Inferior parietal cortex (tissue), 1 donor: ENCODE measurements at regions not wholly inside any gene's neighbourhood (a gene's known extent, or its start where the extent isn't known, plus 50 kb on each side); places are given as distances from the start of the nearest gene placed in this dataset.

Experiments used
- DNase-seq: peaks from one replicate; pipeline ENCODE4 v3.0.0-alpha.2; 2016; ENCODE audit errors: extremely low spot score

DNA sequence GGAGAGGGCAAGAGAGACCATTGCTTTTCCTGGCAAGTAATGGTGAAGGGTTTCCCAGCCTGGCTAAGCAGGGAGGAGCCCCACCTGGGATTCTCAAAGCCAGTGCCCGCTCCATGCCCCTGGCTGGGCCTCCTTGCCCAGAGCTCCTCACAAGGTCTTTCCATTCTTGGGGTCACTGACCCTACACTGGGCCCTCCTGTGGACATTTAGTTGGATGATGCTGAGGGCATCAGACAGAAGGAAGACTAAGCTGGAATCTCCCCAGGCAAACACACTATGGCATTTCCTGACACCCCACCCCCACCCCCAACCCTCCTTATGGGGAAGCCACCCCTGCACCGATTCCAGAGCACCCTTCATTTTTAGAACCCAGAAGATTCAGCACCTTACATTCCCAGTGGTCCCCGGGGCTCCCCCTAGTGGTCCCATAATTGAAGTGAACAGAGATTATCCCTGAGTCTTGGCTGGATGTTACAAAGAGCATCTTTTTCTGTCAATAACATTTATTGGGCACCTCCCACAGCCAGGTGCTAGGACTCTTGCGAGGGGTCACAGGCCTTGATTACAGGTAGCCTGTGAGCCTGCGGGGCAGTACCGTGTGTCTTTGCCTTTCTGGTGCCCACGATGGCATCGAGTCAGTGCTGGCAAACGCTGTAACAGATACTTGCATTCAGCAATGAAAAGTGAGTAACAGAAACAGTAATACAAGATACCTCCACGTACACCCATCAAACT, 548.5 kb downstream of the BUD13 start:
- peak; percentile 79 for DNase-seq

DNA sequence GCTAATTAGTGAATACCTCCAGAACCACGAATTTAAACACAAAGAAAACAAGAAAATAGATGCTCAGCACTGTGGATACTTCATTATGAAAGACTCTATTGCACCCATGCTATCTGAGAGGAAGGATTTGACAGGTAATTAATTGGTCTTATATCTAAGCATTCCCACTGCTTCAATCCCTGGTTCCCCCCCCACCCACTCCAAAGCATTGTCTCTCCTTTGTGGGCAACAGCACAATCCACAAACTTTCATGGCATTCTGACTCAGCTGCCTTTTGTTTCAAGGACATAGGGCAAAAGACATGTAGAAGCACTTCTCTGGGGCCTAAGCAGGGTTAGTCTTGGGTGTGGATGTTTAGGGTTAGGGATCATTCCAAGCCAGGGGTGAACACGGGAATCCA, 551.4 kb downstream of the BUD13 start:
- no peak for DNase-seq

DNA sequence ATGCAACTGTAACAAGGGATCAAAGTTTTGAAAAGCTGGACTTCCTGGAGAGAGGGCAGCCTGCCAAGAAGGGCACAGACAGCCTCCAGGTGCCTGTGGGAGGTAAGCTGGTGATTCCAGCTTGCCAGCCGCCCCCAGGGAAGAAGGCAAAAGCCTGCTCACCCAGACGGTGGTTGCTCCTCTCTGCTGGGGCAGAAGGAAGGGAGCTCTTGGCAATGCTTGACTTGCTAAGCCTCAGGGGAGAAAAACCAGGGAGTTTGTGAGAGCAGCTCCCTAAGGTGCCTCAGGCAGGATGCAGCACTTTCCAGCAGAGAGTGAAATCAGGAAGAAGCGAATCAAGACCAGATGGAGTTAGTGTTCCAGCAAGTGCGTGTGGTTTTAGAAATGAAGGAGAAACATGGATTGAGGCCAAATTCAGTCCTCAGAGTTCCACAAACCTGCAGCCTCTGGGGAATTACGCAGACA, 553.6 kb downstream of the BUD13 start:
- peak; percentile 20 for DNase-seq

DNA sequence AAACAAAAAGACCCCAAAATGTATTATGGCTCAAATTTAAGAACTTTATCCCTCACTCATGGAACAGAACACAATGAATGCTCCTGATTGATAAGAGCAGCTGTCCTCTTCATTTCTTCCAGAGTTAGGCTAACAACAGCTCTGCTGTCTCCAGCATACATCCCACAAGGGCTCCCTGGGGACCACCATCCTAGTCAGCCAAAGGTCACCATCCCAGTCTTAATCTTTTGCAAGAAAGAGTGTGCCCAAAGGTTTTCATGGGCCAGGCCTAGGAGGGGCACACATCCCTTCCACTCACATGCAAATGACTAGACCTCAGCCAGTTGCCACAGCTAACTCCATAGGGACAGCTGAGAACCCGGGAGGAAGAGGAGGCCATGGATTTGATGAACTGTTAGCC, 555.3 kb downstream of the BUD13 start:
- DNase-seq = no peak

DNA sequence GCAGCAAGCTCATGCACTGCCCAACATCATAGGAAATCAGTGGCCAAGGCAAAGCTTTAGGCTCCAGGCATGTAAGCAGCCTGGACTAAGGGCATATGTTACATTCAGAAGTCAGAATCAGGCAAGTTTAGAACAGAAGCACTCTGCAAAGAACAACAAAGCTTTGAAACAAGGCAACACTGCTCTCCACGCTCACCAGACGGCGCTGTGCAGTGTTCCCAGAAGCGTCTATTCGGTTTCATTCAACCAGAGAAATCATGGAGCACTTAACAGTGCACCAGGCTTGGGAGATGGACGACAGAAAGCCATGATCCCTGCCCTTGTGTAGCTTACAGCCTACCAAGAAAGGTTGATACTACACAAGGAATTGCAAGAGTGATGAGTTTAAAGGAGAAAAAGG, 555.8 kb downstream of the BUD13 start:
- peak; percentile 48 for DNase-seq

DNA sequence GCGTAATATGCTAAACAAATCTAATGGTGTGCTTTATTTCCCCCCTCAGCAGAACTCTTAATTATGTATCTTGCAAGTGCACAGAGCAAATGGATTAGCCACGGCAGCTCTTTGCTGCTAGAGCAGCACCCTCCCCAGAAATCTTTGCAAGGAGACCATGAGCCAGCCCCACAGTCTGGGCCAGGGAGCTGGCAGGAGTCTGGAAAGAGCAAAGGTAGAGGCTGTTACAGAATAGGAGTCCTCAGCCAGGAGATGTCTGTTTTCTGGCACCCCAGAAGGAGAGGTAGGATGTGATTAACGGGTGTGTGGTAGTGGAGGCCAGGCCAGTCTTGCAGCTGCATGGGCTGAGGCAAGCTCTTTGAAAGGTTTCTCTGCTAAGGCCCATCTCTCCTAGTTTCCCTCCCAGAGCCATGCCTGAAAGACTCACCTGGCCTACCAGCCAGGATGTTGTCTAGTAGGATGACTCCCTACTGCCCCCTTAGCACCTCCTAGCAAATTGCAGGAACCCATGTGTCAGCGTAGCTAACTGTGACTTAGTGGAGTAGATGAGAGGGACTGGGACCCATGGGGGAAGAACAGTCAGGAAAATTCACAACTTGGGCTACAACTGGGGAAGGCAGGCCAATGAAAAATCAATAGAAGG, 557.2 kb downstream of the BUD13 start:
- DNase-seq = no peak

DNA sequence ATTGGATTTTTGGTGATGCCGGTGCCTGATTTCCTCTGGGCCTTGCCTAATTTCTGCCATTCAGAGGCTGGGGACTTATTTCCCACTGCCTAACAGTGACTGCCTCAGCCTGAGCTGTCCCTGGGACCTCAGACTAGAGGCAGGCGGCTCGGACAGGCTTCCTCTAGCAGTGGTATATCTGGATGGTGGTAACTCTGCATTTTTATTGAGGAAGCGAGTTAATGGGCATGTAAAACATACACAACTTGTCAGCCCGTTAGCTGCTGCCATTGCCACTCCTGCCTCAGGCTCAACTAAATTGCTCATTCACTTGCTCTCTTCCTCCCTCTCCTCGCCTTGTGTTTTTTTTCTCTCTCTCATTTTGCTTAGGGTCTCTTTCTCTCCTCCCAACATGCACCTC, 561.6 kb downstream of the BUD13 start:
- DNase-seq = no peak

DNA sequence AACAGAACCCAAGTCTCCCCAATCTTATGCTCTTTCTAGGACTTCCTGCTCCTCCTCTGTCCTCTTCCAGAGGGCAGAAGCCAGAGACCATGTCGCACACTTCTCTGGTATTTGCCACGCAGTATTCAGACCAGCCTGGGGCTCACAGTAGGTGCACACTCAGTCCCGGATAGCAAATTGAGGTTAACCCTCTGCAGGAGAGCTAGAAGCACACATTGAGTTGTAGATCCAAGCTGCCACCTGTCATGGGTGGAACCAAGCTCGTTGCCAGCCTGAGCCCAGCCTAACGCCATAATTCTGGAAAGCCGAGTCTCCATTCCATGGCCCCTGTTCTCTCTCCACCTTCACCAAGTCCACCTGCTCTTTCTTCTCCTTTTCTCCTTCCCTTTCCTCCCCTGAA, 562.1 kb downstream of the BUD13 start:
- no peak for DNase-seq

DNA sequence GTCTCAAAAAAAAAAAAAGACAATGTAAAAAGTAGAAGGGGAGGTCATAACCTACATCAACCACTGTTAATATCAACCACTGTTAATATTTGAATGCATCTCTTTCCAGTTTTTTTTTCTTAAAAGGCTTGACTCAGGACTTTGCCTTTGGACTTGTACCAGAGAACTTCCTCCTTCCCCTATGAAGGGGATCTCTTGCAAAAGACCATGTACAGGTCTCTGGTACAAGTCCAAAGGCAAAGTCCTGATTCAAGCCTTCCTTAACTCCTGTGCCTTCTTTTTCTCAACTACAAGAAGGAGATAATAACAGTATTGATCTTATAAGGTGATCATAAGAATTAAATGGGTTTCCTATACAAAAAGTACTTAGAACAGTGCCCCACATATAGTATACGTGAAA, 563.5 kb downstream of the BUD13 start:
- no peak for DNase-seq

DNA sequence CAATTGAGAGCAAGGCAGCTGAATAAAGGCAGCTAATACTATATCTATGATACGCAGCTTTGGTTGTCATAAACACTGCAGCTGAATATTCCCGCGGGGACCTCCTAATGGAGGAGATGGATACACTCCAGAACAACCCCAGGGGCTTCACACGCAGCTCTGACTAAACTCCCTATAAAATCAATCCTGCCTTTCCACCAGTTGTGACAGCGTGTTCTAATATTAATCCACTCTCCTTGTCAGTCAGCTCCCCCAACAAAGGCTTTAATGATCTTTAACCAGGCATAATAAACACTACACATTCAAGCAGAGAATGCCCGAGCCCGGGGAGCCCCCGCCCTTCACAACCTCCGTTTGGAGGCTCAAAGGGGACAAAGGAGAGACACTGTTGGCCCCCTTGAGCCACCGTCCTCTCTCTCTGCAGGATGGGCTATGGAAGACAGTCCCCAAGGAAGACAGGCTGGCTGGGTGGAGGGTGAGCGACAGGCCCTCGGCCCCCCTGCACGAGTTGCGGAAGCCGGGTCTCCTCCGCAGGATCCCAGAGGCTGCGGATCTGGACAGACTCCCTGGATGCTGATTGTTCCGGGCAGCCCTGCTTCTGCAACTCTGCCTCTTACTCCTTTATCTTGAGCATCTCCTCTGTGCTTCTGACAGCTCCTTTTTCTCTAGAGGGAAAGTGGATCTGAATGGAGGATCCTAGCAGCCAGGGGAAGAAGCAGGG, 565.2 kb downstream of the BUD13 start:
- DNase-seq = no peak

DNA sequence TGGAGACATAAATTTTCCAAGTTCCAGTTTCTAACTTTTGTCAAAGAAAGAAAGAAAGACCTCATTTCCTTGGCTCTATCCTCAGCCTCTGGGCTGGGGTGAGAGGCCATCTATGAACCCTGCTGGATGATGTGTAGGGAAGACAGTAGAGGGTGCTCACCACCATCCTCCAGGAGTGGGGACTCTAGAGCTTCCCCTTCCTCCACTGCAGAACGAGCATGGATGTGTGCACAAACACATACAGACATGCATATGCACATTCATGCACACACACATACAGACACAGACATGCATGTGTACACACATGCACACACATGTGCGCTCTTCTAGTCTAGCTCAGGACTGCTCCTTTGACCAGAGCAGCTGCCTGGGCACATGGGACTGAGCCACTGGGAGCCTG, 565.8 kb downstream of the BUD13 start:
- no peak for DNase-seq

DNA sequence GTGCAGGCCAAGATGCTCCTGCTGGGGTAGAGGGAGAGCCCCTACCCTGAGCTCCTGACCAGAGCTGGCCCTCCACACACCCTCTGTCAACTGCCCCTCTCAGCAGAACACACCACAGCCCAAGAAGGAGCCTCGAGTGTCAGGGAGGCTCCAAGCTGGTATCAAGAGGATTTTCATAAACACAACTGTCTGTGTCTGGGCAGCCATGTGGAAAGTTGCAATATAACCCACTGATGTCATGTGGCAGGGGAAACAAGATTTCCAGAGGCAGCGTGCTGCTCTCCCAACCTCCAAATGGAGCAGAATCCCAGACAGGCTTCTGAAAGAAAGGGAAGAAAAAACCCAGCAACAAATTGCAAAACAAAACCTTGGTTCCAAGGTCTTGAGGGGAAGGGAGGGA, 569.9 kb downstream of the BUD13 start:
- no peak for DNase-seq

DNA sequence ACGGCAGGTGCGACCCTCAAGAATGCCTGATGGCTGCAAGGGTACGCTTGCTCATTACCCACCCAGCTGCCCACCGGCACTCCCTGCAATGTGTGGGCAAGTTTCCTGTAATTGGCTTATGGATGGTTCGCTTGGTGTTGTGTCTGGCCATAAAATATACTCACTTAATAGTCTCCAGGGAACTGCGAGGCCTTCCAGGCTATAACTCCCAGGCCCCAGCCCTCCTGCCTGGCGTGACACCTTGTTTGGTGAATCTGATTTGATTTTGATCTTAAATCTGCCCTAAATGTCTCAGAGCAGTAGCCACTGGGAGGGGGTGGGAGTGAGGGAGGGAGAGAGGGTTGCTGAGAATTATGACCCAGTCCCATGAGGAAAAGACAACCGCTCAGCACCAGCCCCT, 572.2 kb downstream of the BUD13 start:
- DNase-seq = no peak

DNA sequence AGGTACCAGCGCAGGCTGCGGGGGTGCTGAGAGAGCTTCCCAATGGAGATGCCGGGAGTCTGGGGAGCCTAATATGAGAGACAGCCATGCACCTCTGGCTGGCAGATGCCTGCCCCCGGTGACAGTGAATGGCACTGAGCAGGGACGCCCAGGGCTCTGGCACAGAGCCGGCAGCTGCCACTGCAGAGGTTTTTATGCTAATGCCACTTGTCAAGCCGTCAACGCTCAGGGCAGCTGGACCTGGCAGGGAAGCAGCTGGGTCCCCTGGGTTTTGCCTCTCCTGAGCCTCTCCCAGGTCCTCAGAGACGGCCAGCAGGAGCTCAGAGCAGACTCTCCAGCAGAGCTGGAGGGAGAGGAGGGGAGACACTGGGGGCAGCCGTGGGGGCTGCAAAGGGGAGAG, 573.6 kb downstream of the BUD13 start:
- DNase-seq = no peak

DNA sequence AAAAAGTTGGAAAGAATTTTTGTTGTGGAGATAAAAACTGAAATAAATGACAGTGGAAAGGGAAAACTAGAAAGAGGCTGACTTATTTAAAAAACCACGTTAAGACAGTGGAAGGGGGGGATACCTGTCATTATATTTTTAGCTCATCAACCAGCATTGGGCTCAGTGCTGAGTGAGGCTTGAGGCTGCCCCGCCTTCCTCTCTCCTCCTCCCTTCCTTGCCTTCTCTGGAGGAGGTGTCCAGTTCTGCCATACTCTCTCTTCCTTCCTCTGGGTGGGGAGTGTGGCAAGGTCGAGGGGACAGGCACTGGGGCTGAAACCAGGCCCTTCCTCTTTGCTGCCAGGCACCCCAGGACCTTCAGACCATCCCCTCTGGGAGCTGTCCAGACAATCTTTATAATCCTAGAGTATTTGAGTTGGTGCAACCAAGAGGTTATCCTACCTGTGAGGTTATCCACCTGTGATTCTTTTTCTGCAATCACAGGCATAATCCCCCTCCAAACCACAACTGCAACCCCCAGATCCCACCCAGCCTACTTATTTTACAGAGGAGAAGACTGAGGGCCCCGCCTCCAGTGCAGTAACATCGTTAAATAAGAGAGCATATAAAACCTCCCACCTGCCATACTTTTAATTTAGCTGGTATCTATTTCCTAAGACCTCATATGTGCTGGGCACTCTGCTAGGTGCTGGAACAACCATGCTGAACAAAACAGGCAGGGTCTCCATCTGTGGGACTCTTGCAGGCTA, 578.5 kb downstream of the BUD13 start:
- DNase-seq = no peak

DNA sequence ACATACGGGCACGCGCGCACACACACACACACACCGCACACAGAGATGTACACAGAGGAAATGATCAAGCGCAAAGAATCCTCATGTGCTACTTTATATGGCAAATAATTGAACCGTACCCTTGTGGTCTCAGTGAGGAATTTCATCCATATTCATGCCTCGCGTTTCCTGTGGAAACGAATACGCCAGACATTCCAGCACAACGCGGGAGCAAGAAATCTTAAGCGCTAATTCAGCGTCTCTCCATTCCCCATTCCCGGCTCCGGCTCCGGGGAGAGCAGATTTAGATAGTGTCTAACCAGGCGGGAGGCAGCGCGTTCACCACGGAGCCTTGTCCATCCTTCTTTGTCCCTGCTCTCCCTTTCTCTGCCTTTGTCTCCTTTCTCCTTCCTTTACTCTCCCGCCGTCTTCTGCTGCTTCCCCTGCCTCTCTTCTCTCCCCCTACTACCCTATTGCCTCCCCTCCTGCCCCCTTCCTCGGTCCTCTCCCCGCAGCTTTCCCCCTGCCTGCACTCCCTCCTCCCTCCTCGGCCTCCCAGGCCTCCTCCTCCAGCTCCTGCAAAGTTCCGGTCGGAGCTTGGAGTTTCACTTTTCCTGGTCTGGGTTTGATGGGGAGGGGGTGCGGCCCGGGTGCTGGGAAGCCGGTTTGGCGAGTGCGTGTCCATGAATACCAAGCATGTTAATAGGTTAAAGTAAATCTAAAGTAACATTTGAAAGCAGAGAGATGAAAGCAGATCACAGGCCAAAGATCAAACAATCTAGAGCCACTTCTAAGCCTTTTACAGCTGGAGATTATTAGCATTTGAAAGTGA, 579.3 kb downstream of the BUD13 start:
- peak; percentile 39 for DNase-seq

DNA sequence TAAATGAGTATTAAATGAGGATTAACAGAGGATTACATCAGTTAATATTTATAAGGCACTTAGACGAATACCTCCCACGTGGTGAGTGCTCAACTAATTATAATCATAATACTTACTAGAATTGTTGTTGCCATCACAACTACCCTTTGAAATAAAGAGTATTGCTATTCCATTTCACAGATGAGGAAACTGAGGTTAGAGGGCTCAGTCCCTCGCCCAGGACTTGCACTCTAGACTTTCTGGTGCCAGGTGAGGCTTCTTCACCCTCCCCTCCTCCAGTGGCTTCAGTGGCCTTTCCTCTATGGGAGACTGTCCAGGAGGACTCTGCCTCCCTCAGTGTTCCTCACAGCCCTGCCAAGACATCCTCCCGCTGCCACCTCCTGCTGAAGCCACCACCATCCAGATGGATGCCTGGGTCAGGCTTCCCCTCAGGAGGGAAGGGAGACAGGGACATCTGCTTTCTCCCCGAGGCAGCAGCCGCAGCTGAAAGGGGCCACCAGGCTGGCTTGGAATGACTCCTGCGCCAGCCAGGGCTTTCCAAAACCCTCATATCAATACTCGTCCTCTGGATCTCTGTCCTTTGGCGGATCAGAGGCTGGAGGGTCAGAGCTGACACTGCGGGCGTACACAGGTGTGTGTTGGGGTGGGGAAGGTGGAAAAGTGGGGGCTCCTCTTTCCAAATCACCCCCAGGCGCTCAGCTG, 580.1 kb downstream of the BUD13 start:
- DNase-seq = no peak

DNA sequence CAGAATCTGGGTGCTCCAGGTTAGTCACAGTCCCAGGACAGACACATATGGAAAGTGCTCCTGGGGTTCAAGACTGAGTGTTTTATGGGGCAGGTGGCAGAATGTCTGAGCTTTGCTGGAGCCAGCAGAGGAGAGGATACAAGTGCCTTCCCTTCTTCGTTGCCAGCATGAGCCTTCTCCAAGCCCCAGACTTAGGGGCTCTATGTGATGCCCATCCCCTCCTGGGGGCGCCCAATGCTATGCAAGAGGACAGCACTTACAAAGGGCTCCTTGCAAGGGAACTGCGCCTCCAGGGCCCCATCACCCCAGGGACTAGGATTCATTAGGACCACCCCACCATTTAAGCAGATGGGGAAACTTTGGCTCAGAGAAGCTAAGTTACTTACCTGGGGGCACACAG, 581.9 kb downstream of the BUD13 start:
- DNase-seq = no peak

DNA sequence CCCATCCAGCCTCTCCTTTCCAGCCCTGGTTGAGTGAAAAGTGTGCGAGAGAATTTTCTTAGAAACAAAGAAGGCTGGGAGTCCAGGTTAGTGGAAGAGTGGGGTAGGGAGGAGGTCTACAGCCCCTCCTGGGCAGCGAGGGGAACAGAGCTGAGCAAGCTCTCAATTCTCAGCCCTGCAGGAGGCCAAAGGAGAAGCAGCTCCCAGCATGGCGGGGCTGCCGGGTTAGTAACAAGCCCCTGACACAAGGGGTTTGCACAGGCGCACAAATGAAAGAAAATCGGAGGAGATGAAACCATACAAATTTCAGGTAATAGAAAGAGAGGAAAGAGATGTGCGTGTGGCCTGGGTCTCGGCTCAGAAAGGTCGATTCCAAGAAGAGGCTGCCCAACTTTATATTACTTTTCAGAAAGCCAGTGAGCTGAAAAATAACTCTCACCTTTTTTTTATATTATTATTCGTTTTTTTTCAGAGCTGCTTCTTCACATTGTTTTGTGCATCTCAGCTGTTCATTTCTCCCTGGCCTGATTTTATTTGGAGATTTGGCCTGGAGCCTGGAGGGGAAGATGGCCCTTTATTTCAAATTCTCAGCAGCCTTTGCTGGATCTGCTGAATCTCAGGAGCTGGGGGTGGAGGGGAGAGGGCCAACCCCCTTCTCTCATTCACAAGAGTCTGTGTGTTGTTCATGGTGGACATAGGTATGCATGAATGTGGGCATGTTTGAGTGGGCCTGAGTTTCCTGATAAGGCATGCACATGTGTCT, 583.2 kb downstream of the BUD13 start:
- no peak for DNase-seq

DNA sequence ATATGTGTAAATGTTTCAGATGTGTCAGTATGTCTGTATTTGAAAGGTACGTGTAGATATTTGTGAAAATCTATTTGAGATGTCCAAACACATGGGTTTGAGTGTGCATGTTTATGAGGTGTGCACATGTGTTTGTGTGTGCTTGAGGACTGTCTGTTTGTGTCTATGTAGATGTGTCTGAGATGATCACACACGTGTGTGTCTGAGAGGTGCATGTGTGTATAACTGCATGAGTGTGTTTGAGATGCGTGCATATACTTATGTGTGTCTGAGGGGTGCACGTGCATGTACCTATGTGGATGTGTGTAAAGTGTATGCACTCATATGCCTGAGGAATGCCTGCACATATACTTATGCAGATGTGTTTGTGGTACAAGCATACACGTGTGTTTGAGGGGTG, 584.4 kb downstream of the BUD13 start:
- no peak for DNase-seq
